Gastrocnemius medialis (tissue), 4 donors: ENCODE measurements at regions not wholly inside any gene's neighbourhood (a gene's known extent, or its start where the extent isn't known, plus 50 kb on each side); places are given as distances from the start of the nearest gene placed in this dataset.

Experiments
- POLR2A ChIP-seq, 2 donors: fragments of 450-650 bp; IDR thresholded peaks; one replicate each; pipeline ENCODE4 v1.6.1; 2017; ENCODE audit warnings: antibody characterized with exemption in 2 of 2, mild to moderate bottlenecking in 2 of 2, moderate library complexity in 2 of 2
- TF ChIP-seq, protein P1 (sequence below), 5 experiments: fragments of 450-650 bp in 3 of 5; fragments of 200-600 bp in 2 of 5; sonication (generic) in 2 of 5; IDR thresholded peaks in 4 of 5; conservative IDR thresholded peaks in 1 of 5; 1 replicate in 4 of 5; 2 replicates in 1 of 5; pipeline ENCODE4 v1.5.1; 2016 to 2019; ENCODE audit warnings: antibody characterized with exemption in 5 of 5, mild to moderate bottlenecking in 3 of 5, moderate library complexity in 3 of 5

DNA sequence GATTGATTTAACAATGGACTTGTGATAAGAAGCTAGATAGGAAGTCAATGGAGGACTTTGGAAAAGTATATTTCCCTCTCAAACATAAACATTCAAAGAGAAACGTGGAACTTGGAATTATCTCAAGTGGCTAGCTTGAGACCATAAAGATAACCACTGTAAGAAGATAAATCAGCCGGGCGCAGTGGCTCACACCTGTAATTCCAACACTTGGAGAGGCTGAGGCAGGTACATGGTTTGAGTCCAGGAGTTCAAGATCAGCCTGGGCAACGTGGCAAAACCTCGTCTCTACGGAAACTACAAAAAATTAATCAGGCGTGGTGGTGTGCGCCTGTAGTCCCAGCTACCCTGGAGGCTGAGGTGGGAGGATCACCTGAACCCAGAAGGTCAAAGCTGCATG lies 405.9 kb upstream of the ACVR2A start:
- TF ChIP-seq, protein P1, sequence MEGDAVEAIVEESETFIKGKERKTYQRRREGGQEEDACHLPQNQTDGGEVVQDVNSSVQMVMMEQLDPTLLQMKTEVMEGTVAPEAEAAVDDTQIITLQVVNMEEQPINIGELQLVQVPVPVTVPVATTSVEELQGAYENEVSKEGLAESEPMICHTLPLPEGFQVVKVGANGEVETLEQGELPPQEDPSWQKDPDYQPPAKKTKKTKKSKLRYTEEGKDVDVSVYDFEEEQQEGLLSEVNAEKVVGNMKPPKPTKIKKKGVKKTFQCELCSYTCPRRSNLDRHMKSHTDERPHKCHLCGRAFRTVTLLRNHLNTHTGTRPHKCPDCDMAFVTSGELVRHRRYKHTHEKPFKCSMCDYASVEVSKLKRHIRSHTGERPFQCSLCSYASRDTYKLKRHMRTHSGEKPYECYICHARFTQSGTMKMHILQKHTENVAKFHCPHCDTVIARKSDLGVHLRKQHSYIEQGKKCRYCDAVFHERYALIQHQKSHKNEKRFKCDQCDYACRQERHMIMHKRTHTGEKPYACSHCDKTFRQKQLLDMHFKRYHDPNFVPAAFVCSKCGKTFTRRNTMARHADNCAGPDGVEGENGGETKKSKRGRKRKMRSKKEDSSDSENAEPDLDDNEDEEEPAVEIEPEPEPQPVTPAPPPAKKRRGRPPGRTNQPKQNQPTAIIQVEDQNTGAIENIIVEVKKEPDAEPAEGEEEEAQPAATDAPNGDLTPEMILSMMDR (IDR thresholded peaks at IDR 0.05 in 4 of 5, conservative IDR thresholded peaks at IDR 0.05 in 1 of 5) = no peak
- TF ChIP-seq POLR2A (IDR thresholded peaks at IDR 0.05) = no peak
